C4-2B (cell line): ENCODE measurements at regions not wholly inside any gene's neighbourhood (a gene's known extent, or its start where the extent isn't known, plus 50 kb on each side); places are given as distances from the start of the nearest gene placed in this dataset.

Source experiments
- ZFX ChIP-seq: fragments of 450-650 bp; IDR thresholded peaks from 2 replicates; pipeline ENCODE4 v1.6.1; 2017
- TF ChIP-seq, protein P1 (sequence below): fragments of 450-650 bp; conservative IDR thresholded peaks from 2 replicates; pipeline ENCODE4 v1.5.1; 2017; ENCODE audit warnings: mild to moderate bottlenecking

DNA sequence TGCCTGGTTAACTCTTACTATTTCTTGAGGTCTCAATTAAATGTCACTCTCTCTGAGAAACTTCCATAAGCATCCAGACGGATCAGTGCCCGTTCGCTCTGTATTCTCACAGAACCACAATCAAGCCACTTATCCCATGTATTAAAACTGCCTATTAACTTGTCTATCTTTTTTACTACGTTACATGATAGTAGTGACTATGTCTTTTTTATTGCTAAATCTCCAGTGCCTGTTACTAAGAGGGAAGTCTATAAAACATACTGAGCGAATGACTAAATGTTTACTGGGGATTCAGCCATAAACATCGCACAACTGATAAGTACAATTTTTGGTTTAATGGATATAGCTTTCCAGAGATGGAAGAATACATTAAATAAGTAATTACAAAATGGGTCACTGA lies 399.9 kb downstream of the NXPH1 start:
- TF ChIP-seq, protein P1, sequence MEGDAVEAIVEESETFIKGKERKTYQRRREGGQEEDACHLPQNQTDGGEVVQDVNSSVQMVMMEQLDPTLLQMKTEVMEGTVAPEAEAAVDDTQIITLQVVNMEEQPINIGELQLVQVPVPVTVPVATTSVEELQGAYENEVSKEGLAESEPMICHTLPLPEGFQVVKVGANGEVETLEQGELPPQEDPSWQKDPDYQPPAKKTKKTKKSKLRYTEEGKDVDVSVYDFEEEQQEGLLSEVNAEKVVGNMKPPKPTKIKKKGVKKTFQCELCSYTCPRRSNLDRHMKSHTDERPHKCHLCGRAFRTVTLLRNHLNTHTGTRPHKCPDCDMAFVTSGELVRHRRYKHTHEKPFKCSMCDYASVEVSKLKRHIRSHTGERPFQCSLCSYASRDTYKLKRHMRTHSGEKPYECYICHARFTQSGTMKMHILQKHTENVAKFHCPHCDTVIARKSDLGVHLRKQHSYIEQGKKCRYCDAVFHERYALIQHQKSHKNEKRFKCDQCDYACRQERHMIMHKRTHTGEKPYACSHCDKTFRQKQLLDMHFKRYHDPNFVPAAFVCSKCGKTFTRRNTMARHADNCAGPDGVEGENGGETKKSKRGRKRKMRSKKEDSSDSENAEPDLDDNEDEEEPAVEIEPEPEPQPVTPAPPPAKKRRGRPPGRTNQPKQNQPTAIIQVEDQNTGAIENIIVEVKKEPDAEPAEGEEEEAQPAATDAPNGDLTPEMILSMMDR, result no peak
- TF ChIP-seq ZFX, result no peak
